ENCODE measurements at regions not wholly inside any gene's neighbourhood (a gene's known extent, or its start where the extent isn't known, plus 50 kb on each side); places are given as distances from the start of the nearest gene placed in this dataset.

DNA sequence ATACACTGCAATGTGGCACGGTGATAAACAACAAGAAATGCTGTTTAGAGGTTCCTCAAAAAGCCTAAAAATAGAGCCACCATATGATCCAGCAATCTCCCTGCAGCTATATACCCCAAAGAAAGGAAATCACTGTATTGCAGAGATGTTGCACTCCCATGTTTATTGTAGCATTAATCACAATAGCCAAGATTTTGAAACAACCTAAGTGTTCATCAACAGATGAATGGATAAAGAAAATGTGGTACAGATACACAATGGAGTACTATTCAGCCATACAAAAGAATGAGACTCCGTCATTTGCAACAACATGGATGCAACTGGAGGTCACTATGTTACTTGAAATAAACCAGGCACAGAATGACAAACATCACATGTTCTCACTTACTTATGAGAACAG, 365.8 kb upstream of the DIPK2B start:
- TF ChIP-seq EP300 (IDR thresholded peaks at IDR 0.05) (no peak), POLR2AphosphoS5 (IDR thresholded peaks at IDR 0.05) (no peak), POLR2A (IDR thresholded peaks at IDR 0.05) (no peak)
- TF ChIP-seq, protein P1, sequence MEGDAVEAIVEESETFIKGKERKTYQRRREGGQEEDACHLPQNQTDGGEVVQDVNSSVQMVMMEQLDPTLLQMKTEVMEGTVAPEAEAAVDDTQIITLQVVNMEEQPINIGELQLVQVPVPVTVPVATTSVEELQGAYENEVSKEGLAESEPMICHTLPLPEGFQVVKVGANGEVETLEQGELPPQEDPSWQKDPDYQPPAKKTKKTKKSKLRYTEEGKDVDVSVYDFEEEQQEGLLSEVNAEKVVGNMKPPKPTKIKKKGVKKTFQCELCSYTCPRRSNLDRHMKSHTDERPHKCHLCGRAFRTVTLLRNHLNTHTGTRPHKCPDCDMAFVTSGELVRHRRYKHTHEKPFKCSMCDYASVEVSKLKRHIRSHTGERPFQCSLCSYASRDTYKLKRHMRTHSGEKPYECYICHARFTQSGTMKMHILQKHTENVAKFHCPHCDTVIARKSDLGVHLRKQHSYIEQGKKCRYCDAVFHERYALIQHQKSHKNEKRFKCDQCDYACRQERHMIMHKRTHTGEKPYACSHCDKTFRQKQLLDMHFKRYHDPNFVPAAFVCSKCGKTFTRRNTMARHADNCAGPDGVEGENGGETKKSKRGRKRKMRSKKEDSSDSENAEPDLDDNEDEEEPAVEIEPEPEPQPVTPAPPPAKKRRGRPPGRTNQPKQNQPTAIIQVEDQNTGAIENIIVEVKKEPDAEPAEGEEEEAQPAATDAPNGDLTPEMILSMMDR (IDR thresholded peaks at IDR 0.05): no peak
